Hepatocyte (in vitro differentiated cells): ENCODE measurements at regions not wholly inside any gene's neighbourhood (a gene's known extent, or its start where the extent isn't known, plus 50 kb on each side); places are given as distances from the start of the nearest gene placed in this dataset.

Source experiments
- EZH2 ChIP-seq: fragments of 200-600 bp; sonication (generic); IDR thresholded peaks from 2 replicates; pipeline ENCODE4 v1.6.1; 2016; ENCODE audit warnings: antibody characterized with exemption, mild to moderate bottlenecking, borderline replicate concordance
- EZH2phosphoT487 ChIP-seq: fragments of 200-600 bp; sonication (generic); IDR thresholded peaks from one replicate; pipeline ENCODE4 v1.6.1; 2018; ENCODE audit warnings: antibody characterized with exemption, mild to moderate bottlenecking, low read depth, moderate library complexity; ENCODE audit not compliant: unreplicated experiment, severe bottlenecking
- TF ChIP-seq, protein P1 (sequence below): fragments of 200-600 bp; sonication (generic); IDR thresholded peaks from 2 replicates; pipeline ENCODE4 v1.5.1; 2016; ENCODE audit warnings: antibody characterized with exemption, mild to moderate bottlenecking; ENCODE audit not compliant: poor library complexity

DNA sequence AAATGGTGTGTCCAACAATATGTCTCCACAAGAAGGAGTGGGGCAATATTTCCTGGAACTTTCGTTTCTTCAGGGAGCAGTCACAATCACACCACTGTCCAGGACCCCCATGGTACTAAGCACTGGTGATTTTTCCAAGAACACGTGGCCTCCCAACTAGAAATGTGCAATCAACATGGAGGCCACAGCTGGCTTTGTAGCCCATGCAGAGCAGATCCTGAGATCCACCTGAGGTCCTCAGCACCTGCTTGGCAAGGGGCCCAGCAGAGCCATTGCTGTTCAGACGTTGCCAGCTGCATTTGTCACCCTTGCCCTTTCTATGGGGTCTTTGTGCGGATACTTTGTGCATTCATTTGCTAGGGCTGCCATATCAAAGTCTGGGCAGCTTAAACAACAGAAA lies 334.5 kb upstream of the IRX4 start:
- TF ChIP-seq, protein P1, sequence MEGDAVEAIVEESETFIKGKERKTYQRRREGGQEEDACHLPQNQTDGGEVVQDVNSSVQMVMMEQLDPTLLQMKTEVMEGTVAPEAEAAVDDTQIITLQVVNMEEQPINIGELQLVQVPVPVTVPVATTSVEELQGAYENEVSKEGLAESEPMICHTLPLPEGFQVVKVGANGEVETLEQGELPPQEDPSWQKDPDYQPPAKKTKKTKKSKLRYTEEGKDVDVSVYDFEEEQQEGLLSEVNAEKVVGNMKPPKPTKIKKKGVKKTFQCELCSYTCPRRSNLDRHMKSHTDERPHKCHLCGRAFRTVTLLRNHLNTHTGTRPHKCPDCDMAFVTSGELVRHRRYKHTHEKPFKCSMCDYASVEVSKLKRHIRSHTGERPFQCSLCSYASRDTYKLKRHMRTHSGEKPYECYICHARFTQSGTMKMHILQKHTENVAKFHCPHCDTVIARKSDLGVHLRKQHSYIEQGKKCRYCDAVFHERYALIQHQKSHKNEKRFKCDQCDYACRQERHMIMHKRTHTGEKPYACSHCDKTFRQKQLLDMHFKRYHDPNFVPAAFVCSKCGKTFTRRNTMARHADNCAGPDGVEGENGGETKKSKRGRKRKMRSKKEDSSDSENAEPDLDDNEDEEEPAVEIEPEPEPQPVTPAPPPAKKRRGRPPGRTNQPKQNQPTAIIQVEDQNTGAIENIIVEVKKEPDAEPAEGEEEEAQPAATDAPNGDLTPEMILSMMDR: no peak
- TF ChIP-seq EZH2phosphoT487: no peak
- no peak for TF ChIP-seq EZH2
